ENCODE measurements at regions not wholly inside any gene's neighbourhood (a gene's known extent, or its start where the extent isn't known, plus 50 kb on each side); places are given as distances from the start of the nearest gene placed in this dataset.

GRCh38 chr2:12495247-12495868 is 221.4 kb upstream of the TRIB2 start:
- intact Hi-C loops (cut with DNase I): no loop called here
- 75% methylated on average over 7 of the region's 7 CpGs for WGBS (ENCODE audit: insufficient coverage, low coverage, low lambda C conversion rate, missing lambda C conversion rate)
- no peaks in the 10 kb centered on the region for H3K36me3 ChIP-seq
- no peak for TF ChIP-seq POLR2A (IDR thresholded peaks at IDR 0.05)
- TF ChIP-seq CTCF (IDR thresholded peaks at IDR 0.05): no peak
- no peaks in the 10 kb centered on the region for H3K27me3 ChIP-seq
- H3K9me3 ChIP-seq: no peaks in the 10 kb centered on the region
- ATAC-seq (no peak), DNase-seq (no peak)
- H3K27ac ChIP-seq: no peak overlapping the region
- no peak overlapping the region for H3K4me3 ChIP-seq
- H3K4me1 ChIP-seq: no peaks in the 10 kb centered on the region

- Histone ChIP-seq H3K9me3 (no peaks in the 10 kb centered on the region), H3K4me3 (no peak overlapping the region), H3K27ac (no peak overlapping the region), H3K4me1 (no peaks in the 10 kb centered on the region), H3K36me3 (no peaks in the 10 kb centered on the region), H3K27me3 (no peaks in the 10 kb centered on the region)
- ATAC-seq: no peak
- DNase-seq: no peak
- TF ChIP-seq POLR2A (IDR thresholded peaks at IDR 0.05) (no peak), CTCF (IDR thresholded peaks at IDR 0.05) (no peak)
- intact Hi-C loops (cut with DNase I): no loop called here
- WGBS (ENCODE audit: insufficient coverage, low coverage, low lambda C conversion rate, missing lambda C conversion rate): 31% methylated on average over 3 of the region's 3 CpGs
These were observed 218.4 kb upstream of the TRIB2 start for GRCh38 chr2:12498286-12498685.

- no peak for DNase-seq
- no peak for ATAC-seq
- H3K4me1 ChIP-seq: no peaks in the 10 kb centered on the region
- intact Hi-C loops (cut with DNase I): no loop called here
- WGBS (ENCODE audit: insufficient coverage, low coverage, low lambda C conversion rate, missing lambda C conversion rate): 82% methylated on average over 1 of the region's 1 CpG
- no peaks in the 10 kb centered on the region for H3K9me3 ChIP-seq
- no peak for TF ChIP-seq CTCF (IDR thresholded peaks at IDR 0.05)
- TF ChIP-seq POLR2A (IDR thresholded peaks at IDR 0.05): no peak
- no peaks in the 10 kb centered on the region for H3K27me3 ChIP-seq
- no peaks in the 10 kb centered on the region for H3K36me3 ChIP-seq
- no peak overlapping the region for H3K27ac ChIP-seq
- H3K4me3 ChIP-seq: no peak overlapping the region
These were observed 218.0 kb upstream of the TRIB2 start for GRCh38 chr2:12498704-12499103.

- 58% methylated on average over 1 of the region's 1 CpG for WGBS (ENCODE audit: insufficient coverage, low coverage, low lambda C conversion rate, missing lambda C conversion rate)
- H3K27ac ChIP-seq: no peak overlapping the region
- TF ChIP-seq POLR2A (IDR thresholded peaks at IDR 0.05) (no peak), CTCF (IDR thresholded peaks at IDR 0.05) (no peak)
- no peaks in the 10 kb centered on the region for H3K27me3 ChIP-seq
- intact Hi-C loops (cut with DNase I): no loop called here
- H3K36me3 ChIP-seq: no peaks in the 10 kb centered on the region
- H3K9me3 ChIP-seq: no peaks in the 10 kb centered on the region
- ATAC-seq (no peak), DNase-seq (no peak)
- no peaks in the 10 kb centered on the region for H3K4me1 ChIP-seq
- H3K4me3 ChIP-seq: no peak overlapping the region
These were observed 215.8 kb upstream of the TRIB2 start for GRCh38 chr2:12500899-12501298.

Measured in right lobe of liver (tissue), 6 donors.